Suprapubic skin (tissue), 4 donors: ENCODE measurements at regions not wholly inside any gene's neighbourhood (a gene's known extent, or its start where the extent isn't known, plus 50 kb on each side); places are given as distances from the start of the nearest gene placed in this dataset.
"Not testable (repeated sequence)": the region's sequence is repeated elsewhere in the genome, so short reads cannot be mapped to it uniquely, and the experiment has no call there.

Experiments
- DNase-seq, 2 donors: peaks; one replicate each; pipeline ENCODE4 v3.0.0-alpha.2; 2019; ENCODE audit warnings: low spot score in 2 of 2
- H3K27ac ChIP-seq: fragments of 200-600 bp; sonication (generic); one replicate; pipeline ENCODE4 v1.5.1; 2019
- H3K27me3 ChIP-seq: fragments of 200-600 bp; sonication (generic); one replicate; pipeline ENCODE4 v1.5.1; 2019
- H3K36me3 ChIP-seq: fragments of 200-600 bp; sonication (generic); one replicate; pipeline ENCODE4 v1.5.1; 2019
- H3K4me1 ChIP-seq: fragments of 200-600 bp; sonication (generic); one replicate; pipeline ENCODE4 v1.5.1; 2019
- H3K4me3 ChIP-seq: fragments of 200-600 bp; sonication (generic); one replicate; pipeline ENCODE4 v1.5.1; 2019; ENCODE audit warnings: mild to moderate bottlenecking
- H3K9me3 ChIP-seq: fragments of 200-600 bp; sonication (generic); one replicate; pipeline ENCODE4 v1.5.1; 2019
- CTCF ChIP-seq, 2 donors: fragments of 200-600 bp in 1 of 2; fragments of 450-650 bp in 1 of 2; sonication (generic) in 1 of 2; IDR thresholded peaks; one replicate each; pipeline ENCODE4 v1.5.1; 2016 to 2019; ENCODE audit warnings: antibody characterized with exemption in 2 of 2, mild to moderate bottlenecking in 1 of 2, moderate library complexity in 1 of 2
- EP300 ChIP-seq: sonication (generic); formaldehyde crosslinking; IDR thresholded peaks from one replicate; pipeline ENCODE4 v1.6.1; 2017; ENCODE audit warnings: antibody characterized with exemption
- POLR2A ChIP-seq, 2 donors: fragments of 450-650 bp; IDR thresholded peaks; one replicate each; pipeline ENCODE4 v1.6.1; 2017; ENCODE audit warnings: antibody characterized with exemption in 2 of 2, mild to moderate bottlenecking in 2 of 2, moderate library complexity in 2 of 2
- POLR2AphosphoS5 ChIP-seq, 3 donors: sonication (generic); formaldehyde crosslinking; IDR thresholded peaks; one replicate each; pipeline ENCODE4 v1.6.1; 2017; ENCODE audit warnings: antibody characterized with exemption in 3 of 3
- WGBS: methylation state at CpG from one replicate; pipeline ENCODE4 v1.1.5; 2018; 5-methylcytosine and 5-hydroxymethylcytosine counted together

- no peak for DNase-seq
- H3K27me3 ChIP-seq: no peaks in the 10 kb centered on the region
- no peak overlapping the region for H3K4me3 ChIP-seq
- no peaks in the 10 kb centered on the region for H3K4me1 ChIP-seq
- H3K36me3 ChIP-seq: no peaks in the 10 kb centered on the region
- H3K9me3 ChIP-seq: peaks cover 17% of the 10 kb centered on the region
- H3K27ac ChIP-seq: no peak overlapping the region
- no peak for TF ChIP-seq EP300
- no peak for TF ChIP-seq POLR2A (IDR thresholded peaks at IDR 0.05)
- TF ChIP-seq POLR2AphosphoS5 (IDR thresholded peaks at IDR 0.05): no peak
- TF ChIP-seq CTCF (IDR thresholded peaks at IDR 0.05): no peak
These were observed 106.5 kb upstream of the IZUMO3 start for GRCh38 chr9:24652181-24652580.

- not testable (repeated sequence) for H3K4me1 ChIP-seq, H3K9me3 ChIP-seq, DNase-seq, H3K4me3 ChIP-seq, H3K36me3 ChIP-seq, H3K27ac ChIP-seq, H3K27me3 ChIP-seq
- whole genome bisulfite sequencing: 73% methylated on average over 3 of the region's 3 CpGs
These were observed 83.1 kb upstream of the IZUMO3 start for GRCh38 chr9:24628809-24629208.

- Histone ChIP-seq H3K9me3 (no peaks in the 10 kb centered on the region), H3K4me3 (no peak overlapping the region), H3K27ac (no peak overlapping the region), H3K36me3 (no peaks in the 10 kb centered on the region), H3K27me3 (no peaks in the 10 kb centered on the region), H3K4me1 (no peaks in the 10 kb centered on the region)
- TF ChIP-seq EP300 (no peak), POLR2AphosphoS5 (IDR thresholded peaks at IDR 0.05) (no peak), POLR2A (IDR thresholded peaks at IDR 0.05) (no peak), CTCF (IDR thresholded peaks at IDR 0.05) (no peak)
- no peak for DNase-seq
- 77% methylated on average over 2 of the region's 2 CpGs for WGBS
These were observed 79.4 kb upstream of the IZUMO3 start for GRCh38 chr9:24625097-24625496.

GRCh38 chr9:24624481-24624880, 78.8 kb upstream of the IZUMO3 start:
- Histone ChIP-seq H3K36me3 (no peaks in the 10 kb centered on the region), H3K4me3 (no peak overlapping the region), H3K9me3 (no peaks in the 10 kb centered on the region), H3K27ac (no peak overlapping the region), H3K27me3 (no peaks in the 10 kb centered on the region), H3K4me1 (no peaks in the 10 kb centered on the region)
- TF ChIP-seq EP300 (no peak), CTCF (IDR thresholded peaks at IDR 0.05) (no peak), POLR2A (IDR thresholded peaks at IDR 0.05) (no peak), POLR2AphosphoS5 (IDR thresholded peaks at IDR 0.05) (no peak)
- DNase-seq: no peak

- H3K4me1 ChIP-seq: no peaks in the 10 kb centered on the region
- H3K36me3 ChIP-seq: no peaks in the 10 kb centered on the region
- TF ChIP-seq CTCF (IDR thresholded peaks at IDR 0.05) (no peak), EP300 (no peak), POLR2AphosphoS5 (IDR thresholded peaks at IDR 0.05) (no peak), POLR2A (IDR thresholded peaks at IDR 0.05) (no peak)
- H3K27me3 ChIP-seq: no peaks in the 10 kb centered on the region
- no peak overlapping the region for H3K4me3 ChIP-seq
- DNase-seq: no peak
- H3K9me3 ChIP-seq: no peaks in the 10 kb centered on the region
- H3K27ac ChIP-seq: no peak overlapping the region
These were observed 75.0 kb upstream of the IZUMO3 start for GRCh38 chr9:24620741-24621140.

- no peaks in the 10 kb centered on the region for H3K36me3 ChIP-seq
- H3K27ac ChIP-seq: no peak overlapping the region
- 82% methylated on average over 1 of the region's 1 CpG for WGBS
- no peak for TF ChIP-seq POLR2A (IDR thresholded peaks at IDR 0.05)
- TF ChIP-seq CTCF (IDR thresholded peaks at IDR 0.05): no peak
- no peak for TF ChIP-seq POLR2AphosphoS5 (IDR thresholded peaks at IDR 0.05)
- no peak for TF ChIP-seq EP300
- no peaks in the 10 kb centered on the region for H3K4me1 ChIP-seq
- no peak overlapping the region for H3K4me3 ChIP-seq
- no peaks in the 10 kb centered on the region for H3K27me3 ChIP-seq
- no peak for DNase-seq
- no peaks in the 10 kb centered on the region for H3K9me3 ChIP-seq
These were observed 71.2 kb upstream of the IZUMO3 start for GRCh38 chr9:24616863-24617262.
